OCI-LY1 (cell line): ENCODE measurements at regions not wholly inside any gene's neighbourhood (a gene's known extent, or its start where the extent isn't known, plus 50 kb on each side); places are given as distances from the start of the nearest gene placed in this dataset.

Experiments used
- H2AFZ ChIP-seq: fragments of 200-600 bp; sonication (generic), shearing (Covaris generic); 2 replicates; pipeline ENCODE4 v1.6.0; 2014; ENCODE audit warnings: antibody characterized with exemption, mild to moderate bottlenecking, low read length
- H3F3A ChIP-seq: fragments of 200-600 bp; sonication (generic), shearing (Covaris generic); 2 replicates; pipeline ENCODE4 v1.6.0; 2014; ENCODE audit warnings: mild to moderate bottlenecking, antibody characterized with exemption, low read length, moderate library complexity; ENCODE audit not compliant: insufficient read depth
- H3K27ac ChIP-seq: fragments of 200-600 bp; sonication (generic); 2 replicates; pipeline ENCODE4 v1.5.1; 2014; ENCODE audit warnings: low read length, mixed run types, mild to moderate bottlenecking, low read depth; ENCODE audit not compliant: poor library complexity, severe bottlenecking
- H3K27me3 ChIP-seq: fragments of 200-600 bp; sonication (generic); 2 replicates; pipeline ENCODE4 v1.6.0; 2014; ENCODE audit warnings: antibody characterized with exemption, mild to moderate bottlenecking, low read length, moderate library complexity; ENCODE audit not compliant: insufficient read depth
- H3K36me3 ChIP-seq: fragments of 200-600 bp; sonication (generic); 2 replicates; pipeline ENCODE4 v1.6.1; 2014; ENCODE audit warnings: mild to moderate bottlenecking, antibody characterized with exemption, low read length, moderate library complexity, mixed read lengths; ENCODE audit not compliant: insufficient read depth
- H3K4me1 ChIP-seq: fragments of 200-600 bp; sonication (generic); 2 replicates; pipeline ENCODE4 v1.5.1; 2014; ENCODE audit warnings: mild to moderate bottlenecking, low read length, moderate library complexity; ENCODE audit not compliant: insufficient read depth, severe bottlenecking
- H3K4me2 ChIP-seq: fragments of 200-600 bp; sonication (generic), shearing (Covaris generic); 2 replicates; pipeline ENCODE4 v1.6.1; 2014; ENCODE audit warnings: low read length
- H3K4me3 ChIP-seq: fragments of 200-600 bp; sonication (generic); 2 replicates; pipeline ENCODE4 v1.5.1; 2014; ENCODE audit warnings: low read length, low read depth, mild to moderate bottlenecking, mixed read lengths; ENCODE audit not compliant: poor library complexity, severe bottlenecking
- H3K79me2 ChIP-seq: fragments of 200-600 bp; shearing (Covaris generic); 2 replicates; pipeline ENCODE4 v1.6.1; 2016; ENCODE audit warnings: mixed run types, low read length, mixed read lengths; ENCODE audit not compliant: insufficient read depth
- H3K9ac ChIP-seq: fragments of 200-600 bp; sonication (generic), shearing (Covaris generic); 2 replicates; pipeline ENCODE4 v1.6.1; 2014; ENCODE audit warnings: mild to moderate bottlenecking, low read length, mixed read lengths
- H3K9me2 ChIP-seq: fragments of 200-600 bp; sonication (generic), shearing (Covaris generic); 2 replicates; pipeline ENCODE4 v1.6.1; 2014; ENCODE audit warnings: low read depth, mild to moderate bottlenecking, low read length, mixed read lengths
- H3K9me3 ChIP-seq: fragments of 200-600 bp; shearing (Covaris generic); 2 replicates; pipeline ENCODE4 v1.6.1; 2014; ENCODE audit warnings: low read length, mixed read lengths
- H4K20me1 ChIP-seq: fragments of 200-600 bp; sonication (generic), shearing (Covaris generic); 2 replicates; pipeline ENCODE4 v1.6.0; 2016; ENCODE audit warnings: mild to moderate bottlenecking, low read length; ENCODE audit not compliant: insufficient read depth
- CTCF ChIP-seq: fragments of 200-600 bp; sonication (generic), shearing (Covaris generic); IDR thresholded peaks from 2 replicates; pipeline ENCODE4 v1.5.1; 2017; ENCODE audit warnings: mild to moderate bottlenecking, antibody characterized with exemption, low read length, moderate library complexity, mixed read lengths
- EZH2 ChIP-seq: fragments of 200-600 bp; sonication (generic), shearing (Covaris generic); IDR thresholded peaks from 2 replicates; pipeline ENCODE4 v1.8.0; 2017; ENCODE audit warnings: borderline replicate concordance, mixed run types, mild to moderate bottlenecking, antibody characterized with exemption, low read length, moderate library complexity, mixed read lengths

- Histone ChIP-seq H3K9me2 (no peaks in the 10 kb centered on the region), H3K4me1 (no peaks in the 10 kb centered on the region), H3F3A (no peaks in the 10 kb centered on the region), H3K9ac (no peak overlapping the region), H3K79me2 (no peaks in the 10 kb centered on the region), H4K20me1 (no peaks in the 10 kb centered on the region), H2AFZ (no peak overlapping the region), H3K27ac (no peak overlapping the region), H3K36me3 (no peaks in the 10 kb centered on the region), H3K27me3 (no peaks in the 10 kb centered on the region), H3K9me3 (no peaks in the 10 kb centered on the region), H3K4me3 (no peak overlapping the region), H3K4me2 (no peak overlapping the region)
- TF ChIP-seq EZH2 (no peak), CTCF (no peak)
Measured at GRCh38 chrX:110938977-110939732, 143.5 kb upstream of the CHRDL1 start.

GRCh38 chrX:110924871-110925270 lies 129.3 kb upstream of the CHRDL1 start:
- H3K4me1 ChIP-seq: no peaks in the 10 kb centered on the region
- no peaks in the 10 kb centered on the region for H3F3A ChIP-seq
- TF ChIP-seq EZH2: no peak
- TF ChIP-seq CTCF: no peak
- no peaks in the 10 kb centered on the region for H3K36me3 ChIP-seq
- H3K4me2 ChIP-seq: no peak overlapping the region
- H3K9me2 ChIP-seq: no peaks in the 10 kb centered on the region
- no peak overlapping the region for H3K9ac ChIP-seq
- H3K4me3 ChIP-seq: no peak overlapping the region
- H3K27ac ChIP-seq: no peak overlapping the region
- no peaks in the 10 kb centered on the region for H4K20me1 ChIP-seq
- H3K27me3 ChIP-seq: no peaks in the 10 kb centered on the region
- no peaks in the 10 kb centered on the region for H3K79me2 ChIP-seq
- no peak overlapping the region for H2AFZ ChIP-seq
- H3K9me3 ChIP-seq: no peaks in the 10 kb centered on the region

GRCh38 chrX:110920991-110921390 lies 125.4 kb upstream of the CHRDL1 start:
- H3K4me3 ChIP-seq: no peak overlapping the region
- TF ChIP-seq CTCF: no peak
- no peak for TF ChIP-seq EZH2

More at GRCh38 chrX:110920991-110921390, 125.4 kb upstream of the CHRDL1 start:
- no peak overlapping the region for H2AFZ ChIP-seq
- H3K27me3 ChIP-seq: no peaks in the 10 kb centered on the region
- no peaks in the 10 kb centered on the region for H3K79me2 ChIP-seq
- H3K4me1 ChIP-seq: no peaks in the 10 kb centered on the region
- no peaks in the 10 kb centered on the region for H3K9me2 ChIP-seq
- H3K4me2 ChIP-seq: no peak overlapping the region
- H3K27ac ChIP-seq: no peak overlapping the region
- no peak overlapping the region for H3K9ac ChIP-seq
- H3F3A ChIP-seq: no peaks in the 10 kb centered on the region
- H3K36me3 ChIP-seq: no peaks in the 10 kb centered on the region
- no peaks in the 10 kb centered on the region for H4K20me1 ChIP-seq
- no peaks in the 10 kb centered on the region for H3K9me3 ChIP-seq
